GM12873 (cell line): ENCODE measurements at regions not wholly inside any gene's neighbourhood (a gene's known extent, or its start where the extent isn't known, plus 50 kb on each side); places are given as distances from the start of the nearest gene placed in this dataset.

Source experiments
- TF ChIP-seq, protein P1 (sequence below): IDR thresholded peaks from 2 replicates; pipeline ENCODE4 v1.5.1; 2012; ENCODE audit warnings: low read depth, mild to moderate bottlenecking, moderate library complexity, low read length, control low read depth; ENCODE audit not compliant: insufficient read depth; ENCODE audit errors: missing control alignments

DNA sequence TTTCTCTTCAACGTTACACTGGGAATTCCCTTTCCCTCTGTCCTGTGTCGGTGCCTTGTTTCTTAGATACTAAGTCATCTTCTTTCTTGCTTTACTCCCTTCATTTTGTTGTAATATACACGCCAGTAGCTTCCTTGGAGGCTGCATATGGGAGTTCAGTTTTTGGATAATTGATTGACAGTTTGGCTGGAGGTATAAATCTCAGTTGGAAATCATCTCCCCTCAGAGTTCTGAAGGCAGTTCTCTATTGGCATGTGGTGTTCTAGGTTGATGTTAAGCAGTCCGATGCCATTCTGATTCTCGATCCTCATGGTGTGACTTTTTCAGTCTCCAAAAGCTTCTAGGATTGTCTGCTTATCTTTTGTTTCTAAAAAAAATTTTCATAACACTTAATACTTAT lies 152.5 kb upstream of the GLI2 start:
- TF ChIP-seq, protein P1, sequence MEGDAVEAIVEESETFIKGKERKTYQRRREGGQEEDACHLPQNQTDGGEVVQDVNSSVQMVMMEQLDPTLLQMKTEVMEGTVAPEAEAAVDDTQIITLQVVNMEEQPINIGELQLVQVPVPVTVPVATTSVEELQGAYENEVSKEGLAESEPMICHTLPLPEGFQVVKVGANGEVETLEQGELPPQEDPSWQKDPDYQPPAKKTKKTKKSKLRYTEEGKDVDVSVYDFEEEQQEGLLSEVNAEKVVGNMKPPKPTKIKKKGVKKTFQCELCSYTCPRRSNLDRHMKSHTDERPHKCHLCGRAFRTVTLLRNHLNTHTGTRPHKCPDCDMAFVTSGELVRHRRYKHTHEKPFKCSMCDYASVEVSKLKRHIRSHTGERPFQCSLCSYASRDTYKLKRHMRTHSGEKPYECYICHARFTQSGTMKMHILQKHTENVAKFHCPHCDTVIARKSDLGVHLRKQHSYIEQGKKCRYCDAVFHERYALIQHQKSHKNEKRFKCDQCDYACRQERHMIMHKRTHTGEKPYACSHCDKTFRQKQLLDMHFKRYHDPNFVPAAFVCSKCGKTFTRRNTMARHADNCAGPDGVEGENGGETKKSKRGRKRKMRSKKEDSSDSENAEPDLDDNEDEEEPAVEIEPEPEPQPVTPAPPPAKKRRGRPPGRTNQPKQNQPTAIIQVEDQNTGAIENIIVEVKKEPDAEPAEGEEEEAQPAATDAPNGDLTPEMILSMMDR, result no peak

DNA sequence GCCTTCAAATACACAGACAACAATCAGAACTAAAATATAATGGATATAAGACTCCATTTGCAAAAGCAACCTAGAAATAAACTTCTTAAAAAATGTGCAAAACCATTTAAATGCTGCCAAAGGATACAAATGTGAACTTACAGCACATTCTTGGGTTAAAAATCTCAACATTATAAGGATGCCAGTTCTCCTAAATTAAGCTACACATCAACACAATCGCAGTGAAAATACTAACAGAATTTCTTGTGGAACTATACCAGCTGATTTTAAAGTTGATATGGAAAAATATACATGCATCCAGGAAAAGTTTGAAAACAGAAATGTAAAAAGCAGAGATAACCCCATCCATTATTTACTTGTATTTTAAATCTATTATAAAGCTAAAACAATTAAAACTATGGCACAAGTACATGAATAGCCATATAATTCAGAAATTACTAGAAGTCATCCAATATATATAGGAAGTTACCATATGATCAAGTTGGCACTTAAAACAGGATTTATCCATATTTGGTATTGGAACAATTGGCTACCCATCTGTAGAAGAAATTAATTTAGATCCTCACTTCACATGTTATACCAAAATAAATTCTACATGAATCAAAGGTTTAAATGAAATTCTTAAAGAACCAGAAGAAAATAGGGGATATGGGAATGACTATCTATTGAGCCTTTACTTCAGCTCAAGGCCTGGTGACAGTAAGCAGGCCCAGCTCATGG lies 151.7 kb upstream of the GLI2 start:
- TF ChIP-seq, protein P1, result no peak

GRCh38 chr2:120586507-120587278 lies 149.0 kb upstream of the GLI2 start:
- TF ChIP-seq, protein P1, result no peak

DNA sequence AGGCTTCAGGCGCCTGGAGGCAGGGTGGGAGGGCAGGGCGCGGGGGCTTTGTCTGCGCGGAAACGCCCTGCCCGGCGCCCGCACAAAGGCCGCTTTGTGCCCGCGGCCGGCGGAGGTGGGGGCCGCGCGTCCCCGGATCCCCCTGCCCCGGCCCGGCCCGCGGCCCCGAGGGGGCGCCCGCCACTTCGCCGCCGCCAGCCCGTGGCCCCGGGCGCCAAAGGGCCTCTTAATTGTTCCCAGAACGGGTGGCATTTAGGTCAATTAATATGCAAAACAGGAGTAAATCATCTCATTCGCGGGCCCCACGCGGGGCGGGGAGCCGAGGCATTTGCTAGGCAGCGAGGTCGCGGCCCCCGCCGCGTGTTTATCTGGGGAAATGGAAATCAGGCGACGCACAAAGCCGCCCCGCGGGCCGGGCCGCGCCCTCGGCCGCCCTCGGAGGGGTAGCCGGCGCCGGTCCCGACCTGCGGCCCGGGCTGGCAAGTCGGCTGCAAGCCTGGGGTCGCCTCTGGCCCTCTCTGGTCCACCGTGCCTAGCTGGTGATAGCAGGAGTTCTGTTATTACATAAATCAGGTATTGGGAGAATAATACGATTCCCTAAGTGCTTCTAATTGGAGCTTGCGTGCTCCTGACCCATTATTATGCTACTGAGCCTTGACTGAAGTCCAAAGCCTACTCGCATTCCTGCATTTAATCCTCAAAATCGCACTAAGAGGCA lies 148.2 kb upstream of the GLI2 start:
- TF ChIP-seq, protein P1, result no peak

- TF ChIP-seq, protein P1, result no peak
Observed at GRCh38 chr2:120587997-120588336, 147.7 kb upstream of the GLI2 start.

GRCh38 chr2:120589771-120590608 lies 145.7 kb upstream of the GLI2 start:
- TF ChIP-seq, protein P1, result no peak
